ENCODE measurements at regions not wholly inside any gene's neighbourhood (a gene's known extent, or its start where the extent isn't known, plus 50 kb on each side); places are given as distances from the start of the nearest gene placed in this dataset.

DNA sequence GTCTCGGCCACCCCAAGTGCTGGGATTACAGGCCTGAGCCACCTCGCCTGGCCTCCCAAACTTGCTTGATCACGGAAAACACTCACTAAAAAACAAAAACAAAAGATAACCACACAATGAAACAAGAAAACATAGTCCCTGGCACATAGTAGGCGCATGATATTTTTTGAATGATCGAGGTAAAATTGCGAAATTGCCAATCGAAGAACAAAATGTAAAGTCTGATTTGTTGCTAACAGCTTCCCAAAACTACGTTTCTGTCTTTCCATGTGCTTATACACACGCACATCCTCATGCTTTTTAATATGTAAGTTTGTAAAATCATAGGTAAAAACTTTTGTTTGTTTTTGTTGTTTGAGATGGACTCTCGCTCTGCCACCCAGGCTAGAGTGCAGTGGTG, 168.5 kb upstream of the SALL4 start:
- no peak for DNase-seq (ENCODE audit: low read depth in 4 of 6, low spot score in 6 of 6)
- Histone ChIP-seq H3K9me3 (ENCODE audit: control insufficient read depth, insufficient read depth, low read length) (no peaks in the 10 kb centered on the region), H3K27me3 (ENCODE audit: control insufficient read depth, insufficient read depth, low read length) (no peaks in the 10 kb centered on the region), H3K27ac (ENCODE audit: low read depth, low read length) (no peak overlapping the region), H3K36me3 (ENCODE audit: control insufficient read depth, insufficient read depth, low read length) (no peaks in the 10 kb centered on the region), H3K4me1 (ENCODE audit: control insufficient read depth, insufficient read depth, low read length) (no peaks in the 10 kb centered on the region), H3K4me3 (ENCODE audit: low read depth, low read length) (no peak overlapping the region)
- 94% methylated on average over 5 of the region's 10 CpGs for WGBS (ENCODE audit: insufficient coverage)

GRCh38 chr20:51969191-51969590, 166.9 kb upstream of the SALL4 start:
- no peaks in the 10 kb centered on the region for H3K4me1 ChIP-seq (ENCODE audit: control insufficient read depth, insufficient read depth, low read length)
- WGBS (ENCODE audit: insufficient coverage): 100% methylated on average over 3 of the region's 5 CpGs
- no peaks in the 10 kb centered on the region for H3K36me3 ChIP-seq (ENCODE audit: control insufficient read depth, insufficient read depth, low read length)
- no peak overlapping the region for H3K27ac ChIP-seq (ENCODE audit: low read depth, low read length)
- H3K9me3 ChIP-seq (ENCODE audit: control insufficient read depth, insufficient read depth, low read length): no peaks in the 10 kb centered on the region
- DNase-seq (ENCODE audit: low read depth in 4 of 6, low spot score in 6 of 6): no peak
- no peaks in the 10 kb centered on the region for H3K27me3 ChIP-seq (ENCODE audit: control insufficient read depth, insufficient read depth, low read length)
- H3K4me3 ChIP-seq (ENCODE audit: low read depth, low read length): no peak overlapping the region

GRCh38 chr20:51968151-51968550, 165.8 kb upstream of the SALL4 start:
- H3K4me3 ChIP-seq (ENCODE audit: low read depth, low read length): no peak overlapping the region
- H3K27ac ChIP-seq (ENCODE audit: low read depth, low read length): no peak overlapping the region
- H3K9me3 ChIP-seq (ENCODE audit: control insufficient read depth, insufficient read depth, low read length): no peaks in the 10 kb centered on the region
- H3K4me1 ChIP-seq (ENCODE audit: control insufficient read depth, insufficient read depth, low read length): no peaks in the 10 kb centered on the region
- DNase-seq (ENCODE audit: low read depth in 4 of 6, low spot score in 6 of 6): peak in 1 of 6 donors; percentile 76
- no peaks in the 10 kb centered on the region for H3K27me3 ChIP-seq (ENCODE audit: control insufficient read depth, insufficient read depth, low read length)
- no peaks in the 10 kb centered on the region for H3K36me3 ChIP-seq (ENCODE audit: control insufficient read depth, insufficient read depth, low read length)
- 80% methylated on average over 1 of the region's 4 CpGs for WGBS (ENCODE audit: insufficient coverage)

DNA sequence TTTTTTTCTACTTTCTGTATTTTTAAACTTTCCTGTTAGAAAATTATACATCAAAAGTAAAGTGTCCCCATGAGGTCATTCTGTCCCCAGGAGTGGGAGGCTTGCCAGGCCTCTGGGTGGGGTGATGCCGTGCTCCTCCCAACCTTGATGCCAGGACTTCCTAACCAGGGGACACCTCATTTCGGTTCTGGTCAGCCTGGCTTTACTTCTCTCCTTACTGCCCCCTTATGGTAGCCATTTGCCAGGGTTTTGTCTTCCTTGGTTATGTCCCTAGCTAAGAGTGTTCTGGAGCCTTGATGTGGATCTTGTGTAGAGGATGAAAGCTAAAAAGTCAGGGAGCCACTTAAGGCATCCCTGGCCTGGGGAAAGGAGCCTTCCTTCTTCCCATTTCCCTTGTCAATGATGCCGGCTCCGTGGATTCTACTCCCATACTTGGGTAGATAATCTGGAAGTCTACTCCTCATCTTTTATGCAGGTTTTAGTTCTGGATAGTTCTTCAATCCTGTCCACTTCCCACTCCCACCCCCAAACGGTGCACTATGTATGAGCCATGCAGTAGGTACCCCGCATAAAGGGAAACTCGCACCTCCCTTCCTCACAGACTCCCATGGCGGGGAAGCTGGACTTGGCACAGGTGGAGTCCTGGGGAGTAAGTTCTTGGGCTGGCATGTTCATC, 164.1 kb upstream of the SALL4 start:
- Histone ChIP-seq H3K36me3 (ENCODE audit: control insufficient read depth, insufficient read depth, low read length) (no peaks in the 10 kb centered on the region), H3K27me3 (ENCODE audit: control insufficient read depth, insufficient read depth, low read length) (no peaks in the 10 kb centered on the region), H3K9me3 (ENCODE audit: control insufficient read depth, insufficient read depth, low read length) (no peaks in the 10 kb centered on the region), H3K4me3 (ENCODE audit: low read depth, low read length) (no peak overlapping the region), H3K27ac (ENCODE audit: low read depth, low read length) (no peak overlapping the region), H3K4me1 (ENCODE audit: control insufficient read depth, insufficient read depth, low read length) (no peaks in the 10 kb centered on the region)
- WGBS (ENCODE audit: insufficient coverage): 0% methylated on average over 2 of the region's 8 CpGs
- DNase-seq (ENCODE audit: low read depth in 4 of 6, low spot score in 6 of 6): peak in 2 of 6 donors; percentile 55 to 60

- peak in 2 of 6 donors; percentile 8 to 43 for DNase-seq (ENCODE audit: low read depth in 4 of 6, low spot score in 6 of 6)
- WGBS (ENCODE audit: insufficient coverage): 55% methylated on average over 2 of the region's 11 CpGs
Observed at GRCh38 chr20:51961964-51962761, 159.8 kb upstream of the SALL4 start.

GRCh38 chr20:51960047-51960675, 157.8 kb upstream of the SALL4 start:
- Histone ChIP-seq H3K9me3 (ENCODE audit: control insufficient read depth, insufficient read depth, low read length) (no peaks in the 10 kb centered on the region), H3K27ac (ENCODE audit: low read depth, low read length) (no peak overlapping the region), H3K4me1 (ENCODE audit: control insufficient read depth, insufficient read depth, low read length) (no peaks in the 10 kb centered on the region), H3K36me3 (ENCODE audit: control insufficient read depth, insufficient read depth, low read length) (no peaks in the 10 kb centered on the region), H3K27me3 (ENCODE audit: control insufficient read depth, insufficient read depth, low read length) (no peaks in the 10 kb centered on the region), H3K4me3 (ENCODE audit: low read depth, low read length) (no peak overlapping the region)
- peak in 2 of 6 donors; percentile 22 to 91 for DNase-seq (ENCODE audit: low read depth in 4 of 6, low spot score in 6 of 6)
- WGBS (ENCODE audit: insufficient coverage): 43% methylated on average over 2 of the region's 12 CpGs

More at GRCh38 chr20:51961964-51962761, 159.8 kb upstream of the SALL4 start:
- Histone ChIP-seq H3K27ac (ENCODE audit: low read depth, low read length) (no peak overlapping the region), H3K9me3 (ENCODE audit: control insufficient read depth, insufficient read depth, low read length) (no peaks in the 10 kb centered on the region), H3K36me3 (ENCODE audit: control insufficient read depth, insufficient read depth, low read length) (no peaks in the 10 kb centered on the region), H3K27me3 (ENCODE audit: control insufficient read depth, insufficient read depth, low read length) (no peaks in the 10 kb centered on the region), H3K4me1 (ENCODE audit: control insufficient read depth, insufficient read depth, low read length) (no peaks in the 10 kb centered on the region), H3K4me3 (ENCODE audit: low read depth, low read length) (no peak overlapping the region)

DNA sequence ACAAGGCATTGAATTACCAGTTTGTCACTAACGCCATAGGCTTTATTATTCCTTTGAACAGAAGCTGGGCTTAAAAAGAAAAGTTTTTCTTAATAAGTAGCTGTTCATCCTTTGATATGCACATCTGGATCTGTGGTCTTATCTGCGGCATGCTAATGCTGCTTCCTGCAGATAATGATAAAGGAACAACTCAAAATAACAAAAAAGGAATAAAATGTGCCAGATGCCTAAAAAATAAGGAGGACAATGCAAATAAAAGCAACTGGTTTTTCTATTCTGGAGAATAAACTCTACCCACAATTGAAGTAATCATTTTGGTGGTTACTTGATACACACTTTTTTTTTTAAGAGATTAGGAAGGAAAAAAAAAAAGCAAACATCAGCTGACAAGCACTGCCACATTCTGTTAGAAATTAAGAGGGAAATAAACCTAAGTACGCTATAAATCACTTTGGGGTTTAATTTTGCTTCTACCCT, 156.8 kb upstream of the SALL4 start:
- peak in 1 of 6 donors; percentile 56 for DNase-seq (ENCODE audit: low read depth in 4 of 6, low spot score in 6 of 6)
- H3K9me3 ChIP-seq (ENCODE audit: control insufficient read depth, insufficient read depth, low read length): no peaks in the 10 kb centered on the region
- no peak overlapping the region for H3K4me3 ChIP-seq (ENCODE audit: low read depth, low read length)
- WGBS (ENCODE audit: insufficient coverage): no CpG with 5 or more reads among the region's 3 CpGs
- no peak overlapping the region for H3K27ac ChIP-seq (ENCODE audit: low read depth, low read length)
- no peaks in the 10 kb centered on the region for H3K4me1 ChIP-seq (ENCODE audit: control insufficient read depth, insufficient read depth, low read length)
- no peaks in the 10 kb centered on the region for H3K27me3 ChIP-seq (ENCODE audit: control insufficient read depth, insufficient read depth, low read length)
- no peaks in the 10 kb centered on the region for H3K36me3 ChIP-seq (ENCODE audit: control insufficient read depth, insufficient read depth, low read length)

GRCh38 chr20:51958099-51959065, 156.1 kb upstream of the SALL4 start:
- H3K36me3 ChIP-seq (ENCODE audit: control insufficient read depth, insufficient read depth, low read length): no peaks in the 10 kb centered on the region
- peak in 1 of 6 donors; percentile 32 for DNase-seq (ENCODE audit: low read depth in 4 of 6, low spot score in 6 of 6)
- H3K4me3 ChIP-seq (ENCODE audit: low read depth, low read length): no peak overlapping the region
- H3K9me3 ChIP-seq (ENCODE audit: control insufficient read depth, insufficient read depth, low read length): no peaks in the 10 kb centered on the region
- no CpG with 5 or more reads among the region's 11 CpGs for WGBS (ENCODE audit: insufficient coverage)
- no peak overlapping the region for H3K27ac ChIP-seq (ENCODE audit: low read depth, low read length)
- no peaks in the 10 kb centered on the region for H3K27me3 ChIP-seq (ENCODE audit: control insufficient read depth, insufficient read depth, low read length)
- no peaks in the 10 kb centered on the region for H3K4me1 ChIP-seq (ENCODE audit: control insufficient read depth, insufficient read depth, low read length)

DNA sequence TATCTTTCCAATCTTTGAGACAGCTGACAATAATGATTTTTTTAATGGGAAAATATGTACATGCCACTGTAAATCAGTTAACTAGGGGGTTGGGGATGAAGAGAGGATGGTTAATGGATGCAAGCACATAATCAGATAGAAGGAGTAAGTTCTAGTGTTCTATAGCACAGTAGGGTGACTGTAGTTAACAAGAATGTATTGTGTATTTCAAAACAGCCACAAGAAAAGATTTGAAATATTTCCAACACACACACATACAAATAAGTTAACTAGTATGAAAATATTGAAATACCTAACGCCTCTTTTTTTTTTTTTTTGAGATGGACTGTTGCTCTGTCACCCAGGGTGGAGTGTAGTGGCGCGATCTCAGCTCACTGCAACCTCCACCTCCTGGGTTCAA, 153.4 kb upstream of the SALL4 start:
- Histone ChIP-seq H3K4me1 (ENCODE audit: control insufficient read depth, insufficient read depth, low read length) (no peaks in the 10 kb centered on the region), H3K36me3 (ENCODE audit: control insufficient read depth, insufficient read depth, low read length) (no peaks in the 10 kb centered on the region), H3K4me3 (ENCODE audit: low read depth, low read length) (no peak overlapping the region), H3K9me3 (ENCODE audit: control insufficient read depth, insufficient read depth, low read length) (no peaks in the 10 kb centered on the region), H3K27me3 (ENCODE audit: control insufficient read depth, insufficient read depth, low read length) (no peaks in the 10 kb centered on the region), H3K27ac (ENCODE audit: low read depth, low read length) (no peak overlapping the region)
- no peak for DNase-seq (ENCODE audit: low read depth in 4 of 6, low spot score in 6 of 6)
- WGBS (ENCODE audit: insufficient coverage): no CpG with 5 or more reads among the region's 3 CpGs
